Uterus (tissue), 3 donors: ENCODE measurements at regions not wholly inside any gene's neighbourhood (a gene's known extent, or its start where the extent isn't known, plus 50 kb on each side); places are given as distances from the start of the nearest gene placed in this dataset.

Source experiments
- DNase-seq, 2 donors: peaks; one replicate each; pipeline ENCODE4 v3.0.0-alpha.2; 2019 to 2020
- H3K27ac ChIP-seq, 2 donors: fragments of 200-600 bp; sonication (generic); 1 replicate in 1 of 2; 2 replicates in 1 of 2; pipeline ENCODE4 v1.5.1; 2016 to 2018
- H3K27me3 ChIP-seq, 2 donors: fragments of 200-600 bp; sonication (generic); one replicate each; pipeline ENCODE4 v1.5.1; 2018 to 2019; ENCODE audit warnings: control low read depth in 1 of 2
- H3K36me3 ChIP-seq, 2 donors: fragments of 200-600 bp; sonication (generic); one replicate each; pipeline ENCODE4 v1.5.1; 2019; ENCODE audit warnings: control low read depth in 1 of 2
- H3K4me1 ChIP-seq, 2 donors: fragments of 200-600 bp; sonication (generic); one replicate each; pipeline ENCODE4 v1.5.1; 2018 to 2019; ENCODE audit warnings: control low read depth in 1 of 2
- H3K4me3 ChIP-seq, 2 donors: fragments of 200-600 bp; sonication (generic); 1 replicate in 1 of 2; 2 replicates in 1 of 2; pipeline ENCODE4 v1.5.1; 2018 to 2019; ENCODE audit warnings: mild to moderate bottlenecking in 1 of 2
- H3K9me3 ChIP-seq, 2 donors: fragments of 200-600 bp; sonication (generic); one replicate each; pipeline ENCODE4 v1.5.1; 2019; ENCODE audit warnings: control low read depth in 1 of 2
- POLR2A ChIP-seq, 2 donors: fragments of 450-650 bp; IDR thresholded peaks; one replicate each; pipeline ENCODE4 v1.6.1; 2016; ENCODE audit warnings: antibody characterized with exemption in 2 of 2, mild to moderate bottlenecking in 1 of 2, moderate library complexity in 1 of 2
- intact Hi-C: fragments of 100-400 bp; cut with DNase I; formaldehyde crosslinking; loops from one replicate; pipeline ENCODE4 v1.15.1; 2023; ENCODE audit warnings: low total_unique reads
- TF ChIP-seq, protein P1 (sequence below), 4 experiments: fragments of 200-600 bp in 2 of 4; fragments of 450-650 bp in 2 of 4; sonication (generic) in 2 of 4; IDR thresholded peaks; one replicate each; pipeline ENCODE4 v1.5.1; 2016 to 2019; ENCODE audit warnings: antibody characterized with exemption in 4 of 4, mild to moderate bottlenecking in 2 of 4, moderate library complexity in 1 of 4
- donor health status: DM: yes; HTN: yes; CAD: no.

DNA sequence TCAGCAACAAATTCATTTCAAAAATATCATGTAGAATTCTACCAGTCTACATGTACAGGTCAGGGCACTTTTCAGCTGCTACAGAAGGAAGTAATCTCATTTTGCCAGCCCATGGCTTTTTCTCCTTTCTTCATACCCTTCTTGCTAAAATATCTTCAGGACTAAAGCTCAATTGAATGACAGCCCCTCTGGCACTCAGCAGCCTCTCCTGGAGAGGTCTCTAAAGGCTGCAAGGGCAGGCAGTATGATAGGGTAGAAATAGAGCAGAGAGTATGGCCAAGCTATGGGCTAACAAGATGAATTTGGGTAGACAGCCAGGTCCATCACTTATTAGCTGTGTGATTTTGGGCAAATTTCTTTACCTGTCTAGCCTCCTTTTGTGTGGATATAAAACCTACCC, 224.6 kb upstream of the RPL34 start:
- intact Hi-C loops, result no loop called here
- H3K4me3 ChIP-seq, result no peak overlapping the region
- no peaks in the 10 kb centered on the region for H3K27me3 ChIP-seq
- no peaks in the 10 kb centered on the region for H3K4me1 ChIP-seq
- DNase-seq, result no peak
- no peak for TF ChIP-seq POLR2A (IDR thresholded peaks at IDR 0.05)
- TF ChIP-seq, protein P1, sequence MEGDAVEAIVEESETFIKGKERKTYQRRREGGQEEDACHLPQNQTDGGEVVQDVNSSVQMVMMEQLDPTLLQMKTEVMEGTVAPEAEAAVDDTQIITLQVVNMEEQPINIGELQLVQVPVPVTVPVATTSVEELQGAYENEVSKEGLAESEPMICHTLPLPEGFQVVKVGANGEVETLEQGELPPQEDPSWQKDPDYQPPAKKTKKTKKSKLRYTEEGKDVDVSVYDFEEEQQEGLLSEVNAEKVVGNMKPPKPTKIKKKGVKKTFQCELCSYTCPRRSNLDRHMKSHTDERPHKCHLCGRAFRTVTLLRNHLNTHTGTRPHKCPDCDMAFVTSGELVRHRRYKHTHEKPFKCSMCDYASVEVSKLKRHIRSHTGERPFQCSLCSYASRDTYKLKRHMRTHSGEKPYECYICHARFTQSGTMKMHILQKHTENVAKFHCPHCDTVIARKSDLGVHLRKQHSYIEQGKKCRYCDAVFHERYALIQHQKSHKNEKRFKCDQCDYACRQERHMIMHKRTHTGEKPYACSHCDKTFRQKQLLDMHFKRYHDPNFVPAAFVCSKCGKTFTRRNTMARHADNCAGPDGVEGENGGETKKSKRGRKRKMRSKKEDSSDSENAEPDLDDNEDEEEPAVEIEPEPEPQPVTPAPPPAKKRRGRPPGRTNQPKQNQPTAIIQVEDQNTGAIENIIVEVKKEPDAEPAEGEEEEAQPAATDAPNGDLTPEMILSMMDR (IDR thresholded peaks at IDR 0.05), result no peak
- H3K27ac ChIP-seq, result no peak overlapping the region
- no peaks in the 10 kb centered on the region for H3K36me3 ChIP-seq
- H3K9me3 ChIP-seq, result no peaks in the 10 kb centered on the region

DNA sequence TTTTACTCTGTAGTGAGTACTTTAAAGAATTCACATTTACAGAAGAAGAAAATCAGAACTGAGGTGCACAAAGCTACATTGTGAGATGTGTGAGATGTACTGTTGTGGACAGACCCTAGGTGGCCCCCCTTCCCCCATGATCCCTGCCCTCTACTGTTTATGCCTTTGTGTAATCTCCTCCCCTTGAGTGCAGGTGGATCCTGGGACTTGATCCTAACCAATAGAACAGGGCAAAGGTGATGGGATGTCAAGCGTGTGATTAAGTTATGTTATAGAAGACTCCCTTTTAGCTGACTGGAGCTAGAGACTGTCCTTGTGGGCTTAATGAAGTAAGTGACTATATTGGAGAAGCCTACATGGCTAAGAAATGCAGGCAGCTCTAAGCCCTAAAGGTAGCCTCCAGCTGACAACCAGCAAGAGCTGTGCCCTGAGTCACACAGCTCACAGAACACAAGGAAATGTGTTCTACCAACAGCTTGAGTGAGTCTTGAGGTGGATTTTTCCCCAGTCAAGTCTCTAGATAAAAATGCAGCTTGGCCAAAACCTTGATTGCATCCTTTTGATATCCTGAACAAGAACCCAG, 225.2 kb upstream of the LEF1 start:
- no peaks in the 10 kb centered on the region for H3K27me3 ChIP-seq
- no peak for TF ChIP-seq POLR2A (IDR thresholded peaks at IDR 0.05)
- TF ChIP-seq, protein P1 (IDR thresholded peaks at IDR 0.05), result no peak
- H3K9me3 ChIP-seq, result no peaks in the 10 kb centered on the region

DNA sequence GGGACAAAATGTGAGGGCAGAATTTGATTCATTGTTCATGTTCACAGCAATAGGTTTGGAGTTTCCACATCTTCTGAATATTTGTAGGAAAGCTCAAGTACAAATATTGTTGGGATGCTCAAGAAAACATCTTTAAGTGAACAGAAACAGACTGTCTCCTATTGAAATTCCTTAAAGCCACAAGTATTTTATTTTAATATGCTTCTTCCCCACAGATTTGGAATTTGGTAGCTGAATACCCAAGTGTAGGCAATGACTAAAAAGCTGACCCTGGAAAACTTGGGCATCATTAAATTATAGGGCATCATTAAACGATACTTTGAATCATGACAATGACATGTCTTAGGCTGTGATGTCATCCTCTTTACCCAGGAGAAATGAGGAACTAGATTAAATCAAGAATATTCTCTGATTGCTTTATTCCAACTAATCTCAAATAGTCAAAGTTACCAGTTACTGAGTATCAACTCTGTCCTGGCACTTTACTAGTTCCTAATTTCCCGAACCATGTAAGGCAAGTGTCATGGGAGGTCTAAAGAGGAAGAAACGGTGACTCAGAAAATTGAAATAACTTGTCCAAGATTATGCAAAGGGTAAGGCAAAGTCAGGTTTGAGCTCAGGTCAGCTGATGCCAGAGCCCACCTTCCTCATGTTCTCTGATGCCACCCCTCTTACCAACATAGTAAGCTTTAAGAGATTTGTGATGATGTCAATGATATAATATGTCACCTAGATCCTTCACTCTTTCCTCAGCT, 223.1 kb upstream of the LEF1 start:
- Histone ChIP-seq H3K4me1 (no peaks in the 10 kb centered on the region), H3K9me3 (no peaks in the 10 kb centered on the region), H3K27ac (no peak overlapping the region), H3K4me3 (no peak overlapping the region), H3K27me3 (peaks cover 0 to 3% of the 10 kb centered on the region in 2 donors), H3K36me3 (no peaks in the 10 kb centered on the region)
- TF ChIP-seq, protein P1 (IDR thresholded peaks at IDR 0.05), result no peak
- TF ChIP-seq POLR2A (IDR thresholded peaks at IDR 0.05), result no peak
- no peak for DNase-seq
- intact Hi-C loops, result no loop called here

More for the DNA sequence above, 225.2 kb upstream of the LEF1 start:
- DNase-seq, result no peak
- intact Hi-C loops, result no loop called here
- Histone ChIP-seq H3K4me3 (no peak overlapping the region), H3K36me3 (no peaks in the 10 kb centered on the region), H3K4me1 (no peaks in the 10 kb centered on the region), H3K27ac (no peak overlapping the region)

DNA sequence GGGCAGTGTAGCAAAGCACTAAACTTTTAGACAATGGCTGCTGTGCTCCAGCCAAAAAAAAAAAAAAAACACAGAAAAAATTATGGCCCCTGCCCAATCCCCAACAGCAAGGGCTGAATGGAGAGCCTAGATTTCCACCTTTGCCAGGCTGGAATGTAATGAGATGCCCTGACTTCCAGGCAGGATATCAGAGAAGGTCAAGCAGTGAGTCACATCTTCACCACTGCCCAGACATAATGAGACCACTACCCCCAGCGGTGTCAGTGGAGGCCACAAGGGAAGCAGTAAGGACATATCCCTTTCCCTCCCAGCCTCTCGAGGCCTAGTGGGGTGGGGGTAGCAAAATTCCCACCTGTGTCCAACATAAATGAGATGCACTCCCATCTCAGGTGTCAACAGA, 216.3 kb upstream of the LEF1 start:
- H3K36me3 ChIP-seq, result no peaks in the 10 kb centered on the region
- no peaks in the 10 kb centered on the region for H3K9me3 ChIP-seq
- H3K27ac ChIP-seq, result no peak overlapping the region
- no peak for DNase-seq
- H3K4me1 ChIP-seq, result no peaks in the 10 kb centered on the region
- TF ChIP-seq POLR2A (IDR thresholded peaks at IDR 0.05), result no peak
- TF ChIP-seq, protein P1 (IDR thresholded peaks at IDR 0.05), result no peak
- peaks cover 0 to 3% of the 10 kb centered on the region in 2 donors for H3K27me3 ChIP-seq
- no peak overlapping the region for H3K4me3 ChIP-seq
- intact Hi-C loops, result no loop called here

DNA sequence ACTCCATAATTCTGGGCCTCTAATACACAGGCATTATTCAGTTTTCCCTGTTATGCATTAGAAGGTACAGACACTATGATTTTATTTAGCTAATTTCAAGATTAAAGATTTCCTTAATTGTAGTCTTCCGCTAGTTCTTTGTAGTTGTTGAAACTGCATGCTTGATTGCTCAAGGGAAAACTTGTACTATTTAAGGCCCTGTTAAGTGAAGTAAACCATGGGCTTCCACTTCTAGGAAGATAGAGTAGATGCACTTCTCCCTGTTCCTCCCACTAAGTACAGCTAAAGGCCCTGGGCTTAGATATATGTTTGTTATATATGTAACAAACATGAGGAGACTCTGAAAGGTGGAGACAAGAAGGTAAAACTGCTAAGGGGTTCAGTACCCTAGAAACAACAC, 215.8 kb upstream of the LEF1 start:
- H3K4me1 ChIP-seq, result no peaks in the 10 kb centered on the region
- intact Hi-C loops, result no loop called here
- no peak for DNase-seq
- no peak overlapping the region for H3K4me3 ChIP-seq
- TF ChIP-seq, protein P1 (IDR thresholded peaks at IDR 0.05), result no peak
- H3K36me3 ChIP-seq, result no peaks in the 10 kb centered on the region
- H3K9me3 ChIP-seq, result no peaks in the 10 kb centered on the region
- H3K27ac ChIP-seq, result no peak overlapping the region
- H3K27me3 ChIP-seq, result peaks cover 0 to 3% of the 10 kb centered on the region in 2 donors
